Spleen (tissue), 11 donors: ENCODE measurements at regions not wholly inside any gene's neighbourhood (a gene's known extent, or its start where the extent isn't known, plus 50 kb on each side); places are given as distances from the start of the nearest gene placed in this dataset.

Source experiments
- DNase-seq: peaks from one replicate; pipeline ENCODE4 v3.0.0-alpha.2; 2020
- H3K27ac ChIP-seq, 8 donors: fragments of 200-600 bp; sonication (generic) in 7 of 8; 1 replicate in 4 of 8; 2 replicates in 4 of 8; pipeline versions ENCODE4 v1.5.0 to v1.8.0; 2016 to 2021; ENCODE audit warnings: inconsistent platforms in 4 of 8, mild to moderate bottlenecking in 4 of 8, moderate library complexity in 1 of 8
- H3K27me3 ChIP-seq, 7 donors: fragments of 200-600 bp; sonication (generic) in 6 of 7; replicated peaks in 1 of 7; 1 replicate in 4 of 7; 2 replicates in 3 of 7; pipeline versions ENCODE4 v1.5.0 to v1.8.0; 2016 to 2021; ENCODE audit warnings: inconsistent platforms in 3 of 7, mild to moderate bottlenecking in 1 of 7
- H3K36me3 ChIP-seq, 6 donors: fragments of 200-600 bp; sonication (generic) in 5 of 6; 1 replicate in 4 of 6; 2 replicates in 2 of 6; pipeline versions ENCODE4 v1.5.0 to v1.8.0; 2016 to 2021; ENCODE audit warnings: inconsistent platforms in 2 of 6
- H3K4me1 ChIP-seq, 6 donors: fragments of 200-600 bp; sonication (generic) in 5 of 6; 1 replicate in 3 of 6; 2 replicates in 3 of 6; pipeline versions ENCODE4 v1.5.0 to v1.8.0; 2016 to 2021; ENCODE audit warnings: inconsistent platforms in 3 of 6
- H3K4me3 ChIP-seq, 8 donors: fragments of 200-600 bp; sonication (generic) in 7 of 8; 1 replicate in 4 of 8; 2 replicates in 4 of 8; pipeline versions ENCODE4 v1.5.0 to v1.8.0; 2016 to 2021; ENCODE audit warnings: inconsistent platforms in 4 of 8, mild to moderate bottlenecking in 4 of 8, moderate library complexity in 2 of 8
- H3K9me3 ChIP-seq, 8 donors: fragments of 200-600 bp; sonication (generic) in 7 of 8; 1 replicate in 4 of 8; 2 replicates in 4 of 8; pipeline versions ENCODE4 v1.5.0 to v1.8.0; 2016 to 2021; ENCODE audit warnings: inconsistent platforms in 4 of 8
- POLR2A ChIP-seq, 3 donors: fragments of 450-650 bp; IDR thresholded peaks; one replicate each; pipeline ENCODE4 v1.5.1; 2017; ENCODE audit warnings: antibody characterized with exemption in 3 of 3, mild to moderate bottlenecking in 1 of 3
- POLR2AphosphoS5 ChIP-seq, 3 donors: sonication (generic); formaldehyde crosslinking; IDR thresholded peaks; one replicate each; pipeline ENCODE4 v1.5.1; 2017; ENCODE audit warnings: antibody characterized with exemption in 3 of 3
- WGBS, 5 donors: extraction: QIAGEN DNeasy Blood & Tissue Kit in 3 of 5; methylation state at CpG; one replicate each; pipeline versions ENCODE4 v1.1.5 to v1.1.7; 2013 to 2018; 5-methylcytosine and 5-hydroxymethylcytosine counted together
- intact Hi-C: fragments of 100-400 bp; cut with DNase I; formaldehyde crosslinking; loops from one replicate; pipeline ENCODE4 v1.15.0; 2023; ENCODE audit warnings: low total_unique reads
- TF ChIP-seq, protein P1 (sequence below), 11 experiments: fragments of 200-600 bp in 7 of 11; fragments of 450-650 bp in 4 of 11; sonication (generic) in 4 of 11; IDR thresholded peaks in 8 of 11; conservative IDR thresholded peaks in 3 of 11; 1 replicate in 7 of 11; 2 replicates in 4 of 11; pipeline versions ENCODE4 v1.4.0 to v1.8.0; 2016 to 2021; ENCODE audit warnings: antibody characterized with exemption in 11 of 11, inconsistent platforms in 4 of 11, mild to moderate bottlenecking in 1 of 11
- donor health status: healthy with polysubstance abuse.
- donor health status: DM: no; HTN: no; CAD: no; lungs with moderate emphysema.
- donor health status: DM: no; HTN: no; CAD: no.
- donor health status: Bipolar disorder and iron deficiency.
- donor health status: healthy.
- donor health status: DM: no; HTN: no; CAD: no.
- donor health status: DM: yes; HTN: yes; CAD: no.

- DNase-seq: no peak
- 61 to 73% (median 65%) methylated on average over 6 of the region's 6 CpGs for WGBS, 5 donors
- H3K27ac ChIP-seq: peak overlapping the region in 1 of 8 donors; percentile 50
- no peak overlapping the region for H3K4me3 ChIP-seq
- no peaks in the 10 kb centered on the region for H3K9me3 ChIP-seq
- H3K27me3 ChIP-seq: no peaks in the 10 kb centered on the region
- H3K4me1 ChIP-seq: peaks cover 0 to 9% (median 0%) of the 10 kb centered on the region in 6 donors
- TF ChIP-seq POLR2A (IDR thresholded peaks at IDR 0.05) (no peak), POLR2AphosphoS5 (IDR thresholded peaks at IDR 0.05) (no peak)
- TF ChIP-seq, protein P1, sequence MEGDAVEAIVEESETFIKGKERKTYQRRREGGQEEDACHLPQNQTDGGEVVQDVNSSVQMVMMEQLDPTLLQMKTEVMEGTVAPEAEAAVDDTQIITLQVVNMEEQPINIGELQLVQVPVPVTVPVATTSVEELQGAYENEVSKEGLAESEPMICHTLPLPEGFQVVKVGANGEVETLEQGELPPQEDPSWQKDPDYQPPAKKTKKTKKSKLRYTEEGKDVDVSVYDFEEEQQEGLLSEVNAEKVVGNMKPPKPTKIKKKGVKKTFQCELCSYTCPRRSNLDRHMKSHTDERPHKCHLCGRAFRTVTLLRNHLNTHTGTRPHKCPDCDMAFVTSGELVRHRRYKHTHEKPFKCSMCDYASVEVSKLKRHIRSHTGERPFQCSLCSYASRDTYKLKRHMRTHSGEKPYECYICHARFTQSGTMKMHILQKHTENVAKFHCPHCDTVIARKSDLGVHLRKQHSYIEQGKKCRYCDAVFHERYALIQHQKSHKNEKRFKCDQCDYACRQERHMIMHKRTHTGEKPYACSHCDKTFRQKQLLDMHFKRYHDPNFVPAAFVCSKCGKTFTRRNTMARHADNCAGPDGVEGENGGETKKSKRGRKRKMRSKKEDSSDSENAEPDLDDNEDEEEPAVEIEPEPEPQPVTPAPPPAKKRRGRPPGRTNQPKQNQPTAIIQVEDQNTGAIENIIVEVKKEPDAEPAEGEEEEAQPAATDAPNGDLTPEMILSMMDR (IDR thresholded peaks at IDR 0.05 in 8 of 11, conservative IDR thresholded peaks at IDR 0.05 in 3 of 11): no peak
- intact Hi-C loops: no loop called here
- H3K36me3 ChIP-seq: peaks cover 0 to 9% (median 0%) of the 10 kb centered on the region in 6 donors
Observed at GRCh38 chr1:192951691-192952460, 107.3 kb downstream of the UCHL5 start.

DNA sequence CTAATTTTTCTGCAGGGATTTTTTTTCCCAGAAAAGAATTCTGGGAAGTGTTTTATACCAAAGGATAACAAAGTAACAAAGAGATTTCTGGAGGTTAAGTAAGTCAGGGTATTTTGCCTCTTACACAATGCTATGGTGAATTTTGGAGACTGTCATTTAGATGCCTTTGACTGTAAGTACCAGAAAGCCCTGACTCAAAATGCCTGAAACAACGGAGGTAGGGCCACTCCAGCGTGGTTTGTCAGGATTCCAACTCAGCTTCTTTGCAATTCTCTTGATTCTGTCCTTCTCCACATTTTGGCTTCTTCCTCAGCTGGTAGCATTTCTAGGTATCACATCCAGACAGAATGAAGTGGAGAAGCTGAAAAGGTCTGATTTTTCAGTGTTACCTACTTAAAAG is 106.5 kb downstream of the UCHL5 start:
- H3K36me3 ChIP-seq: peaks cover 0 to 14% (median 0%) of the 10 kb centered on the region in 6 donors
- 72 to 90% (median 83%) methylated on average over 2 of the region's 2 CpGs for WGBS, 5 donors
- TF ChIP-seq POLR2AphosphoS5 (IDR thresholded peaks at IDR 0.05) (no peak), POLR2A (IDR thresholded peaks at IDR 0.05) (no peak)
- TF ChIP-seq, protein P1 (IDR thresholded peaks at IDR 0.05 in 8 of 11, conservative IDR thresholded peaks at IDR 0.05 in 3 of 11): no peak
- intact Hi-C loops: no loop called here
- no peak overlapping the region for H3K4me3 ChIP-seq
- H3K4me1 ChIP-seq: peaks cover 0 to 9% (median 0%) of the 10 kb centered on the region in 6 donors
- DNase-seq: no peak
- H3K27me3 ChIP-seq: no peaks in the 10 kb centered on the region
- no peaks in the 10 kb centered on the region for H3K9me3 ChIP-seq
- H3K27ac ChIP-seq: no peak overlapping the region

GRCh38 chr1:192954705-192955265 is 104.4 kb downstream of the UCHL5 start:
- Histone ChIP-seq H3K4me1 (peaks cover 0 to 9% (median 0%) of the 10 kb centered on the region in 6 donors), H3K9me3 (no peaks in the 10 kb centered on the region), H3K4me3 (peak overlapping the region in 1 of 8 donors; percentile 38), H3K27me3 (no peaks in the 10 kb centered on the region), H3K36me3 (peaks cover 0 to 14% (median 0%) of the 10 kb centered on the region in 6 donors), H3K27ac (peak overlapping the region in 4 of 8 donors; percentile 20 to 71 (median 36))
- intact Hi-C loops: no loop called here
- WGBS, 5 donors: 69 to 94% (median 85%) methylated on average over 7 of the region's 7 CpGs
- no peak for DNase-seq
- peak in 1 of 3 donors; percentile 50 for TF ChIP-seq POLR2AphosphoS5 (IDR thresholded peaks at IDR 0.05)
- TF ChIP-seq, protein P1 (IDR thresholded peaks at IDR 0.05 in 8 of 11, conservative IDR thresholded peaks at IDR 0.05 in 3 of 11): no peak

DNA sequence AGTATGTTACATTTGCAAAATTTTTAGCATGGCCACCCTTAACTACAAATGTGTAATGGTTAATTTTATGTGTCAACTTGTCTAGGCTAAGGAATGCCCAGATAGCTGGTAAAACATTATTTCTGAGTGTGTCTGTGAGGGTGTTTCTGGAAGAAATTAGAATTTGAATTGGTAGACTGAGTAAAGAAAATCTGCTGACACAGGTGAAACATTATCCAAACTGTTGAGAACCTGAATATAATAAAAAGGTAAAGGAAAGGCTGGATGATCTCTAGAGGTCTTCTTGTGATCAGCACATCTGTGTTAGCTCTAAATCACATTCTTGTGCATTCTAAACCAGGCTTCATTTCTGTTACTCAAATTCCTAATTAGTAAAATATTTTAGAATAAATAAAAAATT is 100.8 kb downstream of the UCHL5 start:
- DNase-seq: no peak
- Histone ChIP-seq H3K4me3 (no peak overlapping the region), H3K27ac (no peak overlapping the region), H3K27me3 (no peaks in the 10 kb centered on the region), H3K4me1 (no peaks in the 10 kb centered on the region), H3K9me3 (no peaks in the 10 kb centered on the region), H3K36me3 (peaks cover 0 to 14% (median 0%) of the 10 kb centered on the region in 6 donors)
- intact Hi-C loops: no loop called here
- TF ChIP-seq POLR2AphosphoS5 (IDR thresholded peaks at IDR 0.05) (no peak), POLR2A (IDR thresholded peaks at IDR 0.05) (no peak)
- TF ChIP-seq, protein P1 (IDR thresholded peaks at IDR 0.05 in 8 of 11, conservative IDR thresholded peaks at IDR 0.05 in 3 of 11): no peak
